Hepatocyte (in vitro differentiated cells): ENCODE measurements at regions not wholly inside any gene's neighbourhood (a gene's known extent, or its start where the extent isn't known, plus 50 kb on each side); places are given as distances from the start of the nearest gene placed in this dataset.

Experiments used
- DNase-seq: peaks from one replicate; pipeline ENCODE4 v3.0.0-alpha.2; 2016; ENCODE audit warnings: low spot score
- H2AFZ ChIP-seq: fragments of 200-600 bp; sonication (generic); 2 replicates; pipeline ENCODE4 v1.6.0; 2016; ENCODE audit warnings: antibody characterized with exemption, mild to moderate bottlenecking
- H3K27ac ChIP-seq: fragments of 200-600 bp; sonication (generic); 2 replicates; pipeline ENCODE4 v1.5.1; 2016; ENCODE audit warnings: mild to moderate bottlenecking
- H3K27me3 ChIP-seq: fragments of 200-600 bp; sonication (generic); 2 replicates; pipeline ENCODE4 v1.6.1; 2016
- H3K36me3 ChIP-seq: fragments of 200-600 bp; sonication (generic); replicated peaks from 2 replicates; pipeline ENCODE4 v1.5.1; 2016; ENCODE audit warnings: low read depth; ENCODE audit not compliant: insufficient read depth
- H3K4me1 ChIP-seq: fragments of 200-600 bp; sonication (generic); 2 replicates; pipeline ENCODE4 v1.5.1; 2016; ENCODE audit warnings: mild to moderate bottlenecking, moderate library complexity; ENCODE audit not compliant: insufficient read depth
- H3K4me2 ChIP-seq: fragments of 200-600 bp; sonication (generic); 2 replicates; pipeline ENCODE4 v1.6.0; 2016
- H3K4me3 ChIP-seq: fragments of 200-600 bp; sonication (generic); 2 replicates; pipeline ENCODE4 v1.5.1; 2016; ENCODE audit warnings: mild to moderate bottlenecking
- H3K79me2 ChIP-seq: fragments of 200-600 bp; sonication (generic); 2 replicates; pipeline ENCODE4 v1.6.0; 2017; ENCODE audit warnings: mild to moderate bottlenecking
- H3K9me2 ChIP-seq: fragments of 200-600 bp; sonication (generic); replicated peaks from 2 replicates; pipeline ENCODE4 v1.6.0; 2017; ENCODE audit warnings: mild to moderate bottlenecking; ENCODE audit not compliant: insufficient read depth
- H3K9me3 ChIP-seq: fragments of 200-600 bp; sonication (generic); 2 replicates; pipeline ENCODE4 v1.5.1; 2016; ENCODE audit warnings: low read depth, mild to moderate bottlenecking
- H4K20me1 ChIP-seq: fragments of 200-600 bp; sonication (generic); 2 replicates; pipeline ENCODE4 v1.6.0; 2016; ENCODE audit warnings: mild to moderate bottlenecking; ENCODE audit not compliant: insufficient read depth, poor library complexity, severe bottlenecking
- EZH2 ChIP-seq: fragments of 200-600 bp; sonication (generic); IDR thresholded peaks from 2 replicates; pipeline ENCODE4 v1.6.1; 2016; ENCODE audit warnings: antibody characterized with exemption, mild to moderate bottlenecking, borderline replicate concordance
- EZH2phosphoT487 ChIP-seq: fragments of 200-600 bp; sonication (generic); IDR thresholded peaks from one replicate; pipeline ENCODE4 v1.6.1; 2018; ENCODE audit warnings: antibody characterized with exemption, mild to moderate bottlenecking, low read depth, moderate library complexity; ENCODE audit not compliant: unreplicated experiment, severe bottlenecking
- WGBS: methylation state at CpG from one replicate; pipeline ENCODE4 v1.1.6; 2016; ENCODE audit warnings: low lambda C conversion rate; ENCODE audit errors: missing lambda C conversion rate; 5-methylcytosine and 5-hydroxymethylcytosine counted together
- TF ChIP-seq, protein P1 (sequence below): fragments of 200-600 bp; sonication (generic); IDR thresholded peaks from 2 replicates; pipeline ENCODE4 v1.5.1; 2016; ENCODE audit warnings: antibody characterized with exemption, mild to moderate bottlenecking; ENCODE audit not compliant: poor library complexity

DNA sequence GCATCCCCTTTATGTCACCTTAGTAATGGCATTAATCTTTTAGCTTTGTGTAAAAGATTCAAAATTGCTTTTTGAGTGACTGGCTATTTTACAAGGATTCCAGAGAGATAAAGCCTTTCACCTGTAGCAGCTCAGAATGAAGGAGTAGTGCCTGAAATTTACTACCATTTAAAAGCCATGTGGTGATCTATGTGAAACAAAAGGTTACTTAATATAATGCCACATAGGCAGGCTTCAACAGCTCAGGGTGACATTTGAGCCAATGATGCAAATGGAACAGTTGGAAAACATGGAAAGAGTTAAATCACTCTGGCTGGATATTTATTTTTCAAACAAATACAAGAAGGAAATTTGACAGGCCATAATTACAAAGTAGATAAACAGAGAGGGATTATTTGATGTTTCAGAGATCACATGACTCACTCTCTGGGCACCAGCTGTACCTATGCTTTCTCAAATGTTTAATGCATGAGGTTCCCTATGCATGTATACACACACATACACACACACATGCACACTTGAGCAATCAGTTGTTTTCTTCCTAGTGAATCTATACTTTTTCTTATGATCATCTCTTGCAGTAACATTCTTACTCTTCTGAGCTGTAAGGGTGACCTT, 171.5 kb downstream of the ZMAT3 start:
- H3K4me2 ChIP-seq = no peak overlapping the region
- no peaks in the 10 kb centered on the region for H3K36me3 ChIP-seq
- H3K4me1 ChIP-seq = peaks cover 8% of the 10 kb centered on the region
- no peak overlapping the region for H2AFZ ChIP-seq
- DNase-seq = no peak
- no peaks in the 10 kb centered on the region for H3K9me2 ChIP-seq
- no peaks in the 10 kb centered on the region for H3K79me2 ChIP-seq
- TF ChIP-seq EZH2phosphoT487 (no peak), EZH2 (no peak)
- TF ChIP-seq, protein P1, sequence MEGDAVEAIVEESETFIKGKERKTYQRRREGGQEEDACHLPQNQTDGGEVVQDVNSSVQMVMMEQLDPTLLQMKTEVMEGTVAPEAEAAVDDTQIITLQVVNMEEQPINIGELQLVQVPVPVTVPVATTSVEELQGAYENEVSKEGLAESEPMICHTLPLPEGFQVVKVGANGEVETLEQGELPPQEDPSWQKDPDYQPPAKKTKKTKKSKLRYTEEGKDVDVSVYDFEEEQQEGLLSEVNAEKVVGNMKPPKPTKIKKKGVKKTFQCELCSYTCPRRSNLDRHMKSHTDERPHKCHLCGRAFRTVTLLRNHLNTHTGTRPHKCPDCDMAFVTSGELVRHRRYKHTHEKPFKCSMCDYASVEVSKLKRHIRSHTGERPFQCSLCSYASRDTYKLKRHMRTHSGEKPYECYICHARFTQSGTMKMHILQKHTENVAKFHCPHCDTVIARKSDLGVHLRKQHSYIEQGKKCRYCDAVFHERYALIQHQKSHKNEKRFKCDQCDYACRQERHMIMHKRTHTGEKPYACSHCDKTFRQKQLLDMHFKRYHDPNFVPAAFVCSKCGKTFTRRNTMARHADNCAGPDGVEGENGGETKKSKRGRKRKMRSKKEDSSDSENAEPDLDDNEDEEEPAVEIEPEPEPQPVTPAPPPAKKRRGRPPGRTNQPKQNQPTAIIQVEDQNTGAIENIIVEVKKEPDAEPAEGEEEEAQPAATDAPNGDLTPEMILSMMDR = no peak
- no peaks in the 10 kb centered on the region for H4K20me1 ChIP-seq
- no peak overlapping the region for H3K4me3 ChIP-seq
- no peak overlapping the region for H3K27ac ChIP-seq
- no peaks in the 10 kb centered on the region for H3K27me3 ChIP-seq
- H3K9me3 ChIP-seq = no peaks in the 10 kb centered on the region

DNA sequence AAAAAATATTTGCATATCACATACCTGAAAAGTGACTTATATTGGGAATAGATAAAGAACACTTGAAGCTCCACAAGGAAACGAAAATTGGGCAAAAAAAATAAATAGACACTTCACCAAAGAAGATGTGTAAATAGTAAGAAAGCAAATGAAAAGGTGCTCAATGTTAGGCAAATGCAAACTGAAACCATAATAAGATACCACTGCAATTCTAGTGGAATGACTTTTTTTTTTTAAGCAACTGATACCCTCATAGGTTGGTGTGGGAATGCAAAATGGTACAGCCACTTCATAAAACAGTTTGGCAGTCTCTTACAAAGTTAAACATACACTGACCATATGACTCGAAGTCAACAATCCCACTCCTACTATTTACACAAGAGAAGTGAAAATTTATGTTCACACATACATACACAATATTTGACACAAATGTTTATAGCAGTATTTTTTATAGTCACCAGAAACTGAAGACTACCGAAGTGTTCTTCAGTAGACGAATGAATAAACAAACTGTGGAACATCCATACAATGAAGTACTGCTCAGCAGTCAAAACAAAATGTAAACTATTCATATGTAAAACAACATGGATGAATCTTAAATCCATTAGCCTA, 176.3 kb downstream of the ZMAT3 start:
- Histone ChIP-seq H3K9me3 (no peaks in the 10 kb centered on the region), H3K9me2 (no peaks in the 10 kb centered on the region), H3K27ac (no peak overlapping the region), H2AFZ (no peak overlapping the region), H3K79me2 (no peaks in the 10 kb centered on the region), H3K27me3 (no peaks in the 10 kb centered on the region), H3K4me1 (peaks cover 4% of the 10 kb centered on the region), H3K4me3 (no peak overlapping the region), H3K4me2 (no peak overlapping the region), H3K36me3 (no peaks in the 10 kb centered on the region), H4K20me1 (no peaks in the 10 kb centered on the region)
- WGBS = 59% methylated on average over 4 of the region's 4 CpGs
- no peak for DNase-seq
- TF ChIP-seq EZH2phosphoT487 (peak; percentile 93), EZH2 (no peak)
- TF ChIP-seq, protein P1 = no peak
